Inflammatory macrophage treated with lipopolysaccharide for 1 hour (primary cell): ENCODE measurements at regions not wholly inside any gene's neighbourhood (a gene's known extent, or its start where the extent isn't known, plus 50 kb on each side); places are given as distances from the start of the nearest gene placed in this dataset.
"Not testable (repeated sequence)": the region's sequence is repeated elsewhere in the genome, so short reads cannot be mapped to it uniquely, and the experiment has no call there.

ENCODE experiments used
- DNase-seq, 2 donors: peaks; one replicate each; pipeline ENCODE4 v3.0.0-alpha.2; 2020 to 2022

DNA sequence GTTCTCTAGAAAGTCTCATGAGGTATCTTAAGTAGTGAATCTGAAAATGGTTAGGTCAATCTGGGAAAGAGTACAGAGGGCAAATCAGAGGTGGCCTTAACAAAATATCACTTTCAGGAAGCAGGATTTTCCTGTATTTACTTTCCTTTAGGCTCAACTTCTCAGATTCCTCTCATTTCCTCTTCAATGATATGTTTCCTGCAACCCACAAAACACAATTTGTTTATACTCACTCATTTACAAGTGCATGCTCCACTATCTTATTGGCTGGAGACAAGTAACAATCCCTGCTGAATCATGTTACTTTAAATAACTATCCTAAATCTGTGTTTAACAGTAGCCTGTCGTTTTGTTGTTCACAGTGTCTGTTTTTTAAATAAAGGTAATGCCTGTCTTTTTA lies 228.1 kb downstream of the DSC3 start:
- no peak for DNase-seq

DNA sequence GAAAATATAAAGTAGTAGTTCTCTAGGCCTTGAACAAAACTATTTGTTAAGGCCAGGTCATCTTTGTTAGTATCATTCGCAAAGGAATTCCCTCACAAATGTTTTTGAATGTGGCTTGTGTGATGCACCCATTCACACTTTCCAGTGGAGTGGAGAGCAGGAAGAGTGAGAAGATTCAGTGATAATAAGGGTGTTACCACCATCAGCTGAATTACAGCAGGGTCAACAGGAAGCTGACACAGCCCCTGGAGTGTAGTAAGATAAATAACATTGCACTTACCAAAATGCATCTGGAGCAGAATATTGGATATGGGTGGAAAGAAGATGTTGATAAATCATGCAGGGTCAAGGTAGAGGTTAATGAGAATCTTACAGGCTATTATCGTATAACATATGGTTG lies 231.0 kb downstream of the DSC3 start:
- no peak for DNase-seq

DNA sequence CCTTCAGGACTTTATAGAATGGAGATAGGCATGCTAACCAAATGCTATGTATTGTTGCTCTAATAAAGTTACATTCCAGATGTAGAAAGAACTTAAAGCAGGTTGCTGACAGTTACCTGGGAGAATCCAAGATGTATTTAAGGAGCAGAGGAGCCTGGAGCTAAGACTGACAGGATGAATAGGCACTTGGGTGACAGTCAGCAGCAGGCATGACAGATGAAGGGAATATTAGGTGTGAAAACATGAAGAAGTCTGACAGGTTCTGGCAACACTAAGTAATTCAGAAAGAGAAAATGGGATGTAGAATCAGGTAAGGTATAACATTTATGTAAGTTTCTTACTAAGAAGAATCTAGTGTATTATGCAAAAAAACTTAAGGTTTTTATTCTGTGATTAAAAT lies 232.0 kb downstream of the DSC3 start:
- no peak for DNase-seq

DNA sequence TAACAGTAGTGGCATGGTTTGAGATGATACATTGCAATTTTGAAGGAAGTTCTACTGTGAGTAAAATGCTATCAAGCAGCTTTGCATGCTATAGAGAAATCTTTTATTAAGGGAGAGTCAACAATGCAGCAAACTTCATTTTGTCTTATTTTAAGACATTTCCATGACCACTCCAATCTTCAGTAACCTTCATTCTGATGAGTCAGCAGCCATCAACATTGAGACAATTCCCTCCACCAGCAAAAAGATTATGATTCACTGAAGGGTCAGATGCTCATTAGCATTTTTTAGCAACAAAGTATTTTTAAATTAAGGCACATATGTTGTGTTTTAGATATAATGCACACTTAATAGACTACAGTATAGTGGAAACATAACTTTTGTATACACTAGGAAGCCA lies 235.7 kb downstream of the DSC3 start:
- DNase-seq: no peak

DNA sequence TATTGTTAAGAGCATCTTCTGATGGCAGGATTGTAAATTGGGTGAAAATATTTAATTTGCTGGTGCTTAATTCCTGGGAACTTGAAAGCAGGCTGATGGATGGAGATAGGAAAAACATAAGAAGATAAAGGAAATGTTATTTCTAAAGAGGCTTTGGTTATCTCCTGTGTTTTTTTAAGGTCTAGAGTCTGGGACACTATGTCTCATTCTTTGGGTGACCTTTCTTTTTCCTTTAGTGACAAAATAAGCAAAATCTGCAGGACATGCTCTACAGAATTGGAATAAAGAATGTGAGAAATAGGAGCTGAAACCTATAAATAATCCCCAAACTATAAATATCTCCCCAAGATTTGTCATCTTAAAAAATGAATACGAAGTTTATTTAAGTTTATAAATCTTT lies 241.7 kb downstream of the DSC3 start:
- DNase-seq: no peak

DNA sequence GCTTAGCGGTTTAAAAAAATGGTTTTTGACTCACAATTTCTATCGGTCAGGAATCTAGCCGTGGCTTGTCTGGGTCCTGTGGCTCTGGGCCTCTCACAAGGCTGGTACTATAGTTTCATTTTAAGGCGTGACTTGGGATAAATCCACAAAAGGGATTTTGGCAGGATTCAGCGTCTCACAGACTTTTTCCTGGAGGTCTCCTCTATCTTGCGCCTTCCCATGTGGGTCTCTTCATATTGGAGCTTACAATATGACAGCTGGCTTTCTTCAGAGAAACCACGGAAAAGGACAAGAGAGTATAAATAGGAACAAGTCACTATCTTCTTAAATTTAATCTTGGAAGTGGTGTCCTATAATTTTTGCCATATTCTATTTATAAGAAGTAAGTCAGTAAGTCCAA lies 250.5 kb downstream of the DSC3 start:
- no peak for DNase-seq

DNA sequence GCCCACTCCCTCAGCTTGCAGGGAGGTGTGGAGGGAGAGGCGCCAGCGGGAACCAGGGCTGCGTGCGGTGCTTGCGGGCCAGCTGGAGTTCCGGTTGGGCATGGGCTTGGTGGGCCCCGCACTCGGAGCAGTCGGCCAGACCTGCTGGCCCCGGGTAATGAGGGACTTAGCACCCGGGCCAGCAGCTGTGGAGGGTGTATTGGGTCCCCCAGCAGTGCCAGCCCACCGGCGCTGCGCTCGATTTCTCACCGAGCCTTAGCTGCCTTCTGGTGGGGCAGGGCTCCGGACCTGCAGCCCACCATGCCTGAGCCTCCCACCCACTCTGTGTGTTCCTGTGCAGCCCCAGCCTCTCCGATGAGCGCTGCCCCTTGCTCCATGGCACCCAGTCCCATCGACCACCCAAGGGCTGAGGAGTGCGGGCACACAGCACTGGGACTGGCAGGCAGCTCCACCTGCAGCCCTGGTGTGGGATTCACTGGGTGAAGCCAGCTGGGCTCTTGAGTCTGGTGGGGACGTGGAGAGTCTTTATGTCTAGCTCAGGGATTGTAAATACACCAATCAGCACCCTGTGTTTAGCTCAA lies 254.0 kb downstream of the DSC3 start:
- DNase-seq: not testable (repeated sequence)

DNA sequence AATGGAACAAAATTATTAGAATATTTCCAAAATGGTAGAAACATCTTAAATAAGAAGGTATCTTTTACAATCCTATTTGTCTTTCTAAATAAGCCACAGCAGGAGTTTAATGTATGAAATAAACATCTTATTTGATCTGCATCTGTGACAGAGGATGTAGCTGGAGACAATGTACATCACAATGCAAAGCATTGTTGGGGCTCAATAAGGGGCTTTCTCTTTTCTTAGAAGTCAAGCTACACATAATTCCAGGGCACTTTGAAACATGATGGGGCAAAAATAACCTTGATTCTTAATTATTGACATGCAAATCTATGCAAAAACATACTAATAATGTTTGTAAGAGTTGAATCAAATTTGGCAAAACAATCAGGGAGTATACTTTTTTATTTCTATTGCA lies 255.1 kb downstream of the DSC3 start:
- no peak for DNase-seq

DNA sequence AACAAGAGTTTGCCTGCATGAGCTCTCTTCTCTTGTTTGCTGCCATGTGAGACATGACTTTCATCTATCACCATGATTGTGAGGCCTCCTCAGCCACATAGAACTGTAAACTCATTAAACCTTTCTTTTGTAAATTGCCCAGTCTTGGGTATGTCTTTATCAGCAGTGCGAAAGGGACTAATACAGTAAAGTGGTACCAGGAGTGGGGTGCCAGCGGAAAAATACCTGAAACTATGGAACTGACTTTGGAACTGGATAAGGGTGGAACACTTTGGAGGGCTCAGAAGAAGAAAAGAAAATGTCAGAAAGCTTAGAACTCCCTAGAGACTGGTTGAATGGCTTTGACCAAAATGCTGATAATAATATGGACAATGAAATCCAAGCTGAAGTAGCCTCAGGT lies 260.9 kb downstream of the DSC3 start:
- DNase-seq: no peak

DNA sequence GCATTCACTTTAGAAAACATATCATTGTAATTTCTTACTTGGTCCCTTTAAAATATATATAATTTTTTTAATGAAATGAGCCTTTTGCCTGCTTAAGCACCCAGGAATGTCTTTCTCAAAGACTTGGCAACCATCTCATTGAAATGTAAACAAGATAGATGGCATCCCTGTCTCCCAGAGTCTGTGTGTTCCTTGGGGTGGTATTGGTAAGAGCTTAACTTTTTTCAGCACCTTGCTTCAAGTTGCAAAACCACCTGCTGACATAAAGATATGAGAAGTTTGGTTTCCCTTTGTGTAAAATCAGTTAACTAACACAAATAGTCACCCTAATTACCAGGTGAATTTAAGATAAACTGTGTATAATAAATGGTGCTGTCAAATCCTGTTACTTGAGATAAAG lies 266.9 kb downstream of the DSC3 start:
- no peak for DNase-seq

DNA sequence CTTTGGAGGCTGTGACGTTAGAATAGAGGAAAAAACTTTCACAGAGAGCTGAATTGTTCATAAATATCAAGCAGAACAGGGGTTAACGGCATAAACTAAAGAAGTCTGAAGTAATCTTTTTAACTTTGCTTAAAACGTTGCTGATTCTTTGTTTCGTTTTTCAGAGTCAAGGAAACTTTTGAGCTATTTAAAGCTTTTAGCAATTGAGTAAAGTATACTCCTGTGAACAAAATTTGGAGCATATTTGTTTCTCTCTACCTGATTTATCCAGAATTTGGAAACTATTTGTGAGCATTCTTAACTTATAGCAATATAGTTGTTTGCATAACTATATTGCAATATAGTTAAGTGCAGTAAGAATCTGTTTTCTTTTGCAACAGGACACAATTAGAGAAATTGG lies 270.4 kb downstream of the DSC3 start:
- DNase-seq: not testable (repeated sequence)

DNA sequence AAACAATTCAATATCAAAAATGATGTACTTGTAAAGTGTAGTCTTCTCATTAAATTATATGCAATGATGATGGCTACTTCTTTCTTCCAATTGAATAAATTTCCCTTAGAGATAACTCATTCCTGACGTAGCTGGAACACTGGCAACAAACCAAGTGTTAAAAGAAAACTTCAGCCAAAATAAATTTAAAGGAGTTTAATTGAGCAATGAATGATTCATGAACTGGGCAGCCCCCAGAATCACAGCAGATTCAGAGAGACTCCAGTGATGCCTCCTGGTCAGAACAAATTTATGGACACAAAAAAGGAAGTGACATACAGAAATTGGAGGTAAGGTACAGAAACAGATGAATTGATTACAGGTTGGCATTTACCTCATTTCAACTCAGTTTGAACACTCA lies 276.5 kb downstream of the DSC3 start:
- no peak for DNase-seq

DNA sequence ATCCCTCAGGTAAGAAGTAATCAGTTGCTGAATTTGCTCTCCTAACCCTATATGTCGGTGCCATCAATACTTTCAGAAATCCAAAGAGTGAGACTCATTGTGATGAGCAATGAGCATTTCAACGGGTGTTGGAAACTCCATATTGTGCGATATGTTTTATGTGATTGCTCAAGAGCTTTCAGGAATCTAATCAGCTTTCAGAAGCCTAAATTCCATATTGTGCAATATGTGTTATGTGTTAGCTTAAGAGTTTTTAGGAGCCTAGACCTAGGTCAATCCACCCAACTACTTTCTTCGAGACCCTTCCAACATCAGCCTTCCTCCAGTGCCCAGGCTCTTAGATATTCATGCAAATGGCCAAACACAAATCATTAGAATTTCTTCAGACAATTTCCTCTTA lies 277.3 kb downstream of the DSC3 start:
- no peak for DNase-seq

DNA sequence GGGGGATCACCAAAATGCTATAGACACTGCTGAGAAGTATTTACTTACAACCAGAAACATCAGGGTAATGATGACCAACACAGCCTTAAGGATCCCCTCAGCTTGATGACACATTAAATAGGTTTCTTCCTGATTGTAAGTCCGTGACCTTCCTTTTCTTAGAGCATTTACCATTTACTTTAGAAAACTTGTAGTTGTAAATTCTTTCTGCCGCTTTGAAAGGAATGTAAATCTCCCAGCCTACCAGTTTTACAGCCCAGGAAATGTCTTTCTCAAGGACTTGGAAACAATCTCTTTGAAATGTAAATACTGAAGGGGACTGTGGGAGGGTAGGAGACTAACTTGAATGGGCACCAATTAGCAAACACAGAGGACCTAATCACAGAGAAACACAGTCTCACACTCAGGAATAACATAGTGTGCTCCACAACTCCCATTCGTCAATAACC lies 278.6 kb downstream of the DSC3 start:
- DNase-seq: no peak

DNA sequence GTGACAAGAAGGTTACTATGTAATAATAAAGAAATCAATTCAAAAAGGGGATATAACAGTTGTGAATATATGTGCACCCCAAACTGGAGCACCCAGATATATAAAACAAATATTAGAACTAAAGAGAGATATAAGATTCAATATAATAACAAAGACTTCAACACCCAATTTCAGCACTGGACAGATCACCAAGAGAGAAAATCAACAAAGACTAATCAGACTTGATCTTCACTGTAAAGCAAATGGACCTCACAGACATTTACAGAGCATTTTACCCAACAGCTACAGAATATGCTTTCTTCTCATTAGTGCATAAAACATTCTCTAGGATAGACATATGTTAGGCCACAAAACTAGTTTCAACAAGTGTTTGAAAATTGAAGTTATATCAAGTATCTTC lies 287.7 kb downstream of the DSC3 start:
- DNase-seq: no peak

DNA sequence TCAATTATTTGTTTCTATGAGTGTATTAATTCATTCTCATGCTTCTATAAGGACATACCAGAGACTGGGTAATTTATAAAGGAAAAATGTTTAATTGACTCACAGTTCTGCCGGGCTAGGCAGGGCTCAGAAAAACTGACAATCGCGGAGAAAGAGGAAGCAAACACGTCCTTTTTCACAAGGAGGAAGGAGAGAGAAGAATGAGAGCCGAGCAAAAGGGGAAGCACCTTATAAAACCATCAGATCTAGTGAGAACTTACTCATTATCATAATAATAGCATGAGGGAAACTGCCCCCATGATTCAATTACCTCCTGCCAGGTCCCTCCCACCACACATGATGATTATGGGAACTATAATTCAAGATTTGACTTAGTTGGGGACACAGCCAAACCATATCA lies 294.0 kb downstream of the DSC3 start:
- DNase-seq: peak in 1 of 2 donors; percentile 0

DNA sequence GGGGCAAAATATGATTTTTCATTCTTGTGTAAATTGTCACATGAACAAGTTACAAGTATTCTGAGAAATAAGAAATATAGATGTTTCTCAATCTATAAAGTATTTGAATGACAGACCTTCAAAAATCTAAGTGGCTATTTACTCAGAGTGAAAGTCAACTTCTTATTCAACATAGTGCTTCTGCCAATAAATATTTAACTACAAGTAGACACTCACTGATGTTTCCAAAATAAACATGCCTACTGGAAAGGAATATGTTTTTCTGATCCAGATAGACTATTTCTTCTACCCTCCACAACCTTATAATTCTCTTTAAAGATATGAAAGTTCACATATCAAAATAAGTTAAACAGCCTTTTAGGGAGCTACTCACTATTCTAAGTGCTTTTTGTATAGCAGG lies 296.3 kb downstream of the DSC3 start:
- no peak for DNase-seq

DNA sequence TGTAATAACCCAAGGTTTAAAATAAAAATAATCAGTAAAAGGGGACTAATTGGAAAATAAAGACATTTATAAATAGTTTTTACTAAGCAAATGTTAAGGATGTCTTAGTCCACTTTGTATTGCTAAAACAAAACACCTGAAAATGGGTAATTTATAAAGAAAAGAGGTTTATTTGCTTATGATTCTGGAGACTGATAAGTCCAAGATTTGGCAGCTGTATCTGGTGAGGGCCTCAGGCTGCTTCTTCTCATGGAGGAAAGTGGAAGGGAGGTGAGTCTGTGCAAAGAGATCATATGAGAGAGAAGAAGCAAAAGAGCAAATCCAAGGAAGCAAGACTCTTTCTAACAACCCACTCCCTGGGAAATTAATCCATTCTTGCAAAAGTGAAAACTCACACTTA lies 299.5 kb downstream of the DSC3 start:
- DNase-seq: no peak

DNA sequence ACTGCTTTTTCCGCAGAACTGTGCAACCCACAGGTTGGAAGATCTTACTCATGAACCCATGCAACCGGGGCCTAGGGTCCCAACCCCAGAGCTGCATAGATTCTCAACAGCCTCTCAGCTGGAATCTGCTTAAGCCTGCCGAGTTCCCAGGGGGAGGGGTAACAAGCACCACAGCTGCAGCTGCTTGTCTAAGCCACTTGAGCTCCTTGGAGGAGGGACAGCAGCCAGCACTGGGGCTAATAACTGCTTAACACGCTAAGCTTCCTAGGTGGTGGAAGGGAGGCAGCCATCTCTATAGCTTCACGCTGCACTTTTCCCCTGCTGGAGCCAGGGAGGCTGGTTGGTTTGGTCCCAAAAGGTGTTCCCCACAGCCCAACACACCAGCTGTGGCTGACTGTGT lies 311.6 kb downstream of the DSC3 start:
- no peak for DNase-seq

DNA sequence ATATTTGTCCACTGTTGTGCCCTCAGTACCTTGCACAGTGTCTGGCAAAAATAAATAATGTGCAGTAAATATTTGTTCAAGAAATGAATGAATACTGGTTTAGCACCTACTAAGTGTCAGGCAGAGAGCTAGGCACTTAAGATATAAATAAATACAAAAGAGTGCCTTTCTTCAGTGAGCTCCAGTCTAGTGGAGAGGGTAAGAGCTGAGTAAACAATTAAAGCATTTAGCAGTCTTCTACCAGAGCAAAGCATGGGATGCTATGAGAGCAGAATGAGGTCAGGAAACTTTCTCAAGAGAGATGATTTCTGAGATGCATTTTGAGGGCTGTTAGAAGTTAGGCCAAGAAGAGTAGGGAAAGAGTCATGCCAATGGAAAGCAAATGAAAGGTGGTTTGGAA lies 314.7 kb downstream of the DSC3 start:
- DNase-seq: no peak

DNA sequence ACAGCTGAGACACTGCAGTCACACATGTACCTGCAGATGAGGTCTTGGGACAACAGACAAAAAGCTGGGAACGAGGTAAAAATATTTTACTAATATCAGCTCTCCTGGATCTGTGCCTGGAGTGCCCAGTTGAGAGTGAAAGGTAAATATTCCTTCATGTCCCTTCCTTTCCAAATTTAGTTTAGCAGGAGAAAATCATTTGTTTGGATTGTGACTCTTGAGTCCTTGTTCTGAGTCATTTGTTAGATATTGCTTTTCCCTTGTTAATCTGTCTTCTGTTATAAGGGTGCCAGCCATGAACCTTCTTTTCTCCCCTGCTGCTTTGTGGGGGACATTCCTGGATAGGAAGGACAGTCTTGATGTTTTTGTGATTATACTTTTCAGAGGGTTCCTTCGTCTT lies 329.2 kb downstream of the DSC3 start:
- no peak for DNase-seq

DNA sequence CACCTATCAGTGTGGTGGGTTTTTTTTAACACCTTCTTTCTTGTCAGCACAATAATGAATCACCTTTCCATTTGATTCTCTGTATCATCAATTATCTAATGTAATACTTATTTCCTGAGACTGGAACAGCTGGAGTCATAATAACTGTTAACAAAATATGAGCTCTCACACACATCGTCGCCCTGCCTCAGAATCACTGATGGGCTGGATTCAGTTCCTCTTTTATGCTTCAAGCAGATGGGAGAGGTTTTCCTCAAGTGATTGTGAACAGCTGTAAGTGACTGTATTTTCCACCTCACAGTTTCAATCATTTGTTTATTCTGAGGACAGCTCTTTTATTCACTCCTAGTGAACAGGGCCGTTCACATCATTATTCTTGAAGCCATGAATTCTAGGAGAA lies 330.2 kb downstream of the DSC3 start:
- no peak for DNase-seq

DNA sequence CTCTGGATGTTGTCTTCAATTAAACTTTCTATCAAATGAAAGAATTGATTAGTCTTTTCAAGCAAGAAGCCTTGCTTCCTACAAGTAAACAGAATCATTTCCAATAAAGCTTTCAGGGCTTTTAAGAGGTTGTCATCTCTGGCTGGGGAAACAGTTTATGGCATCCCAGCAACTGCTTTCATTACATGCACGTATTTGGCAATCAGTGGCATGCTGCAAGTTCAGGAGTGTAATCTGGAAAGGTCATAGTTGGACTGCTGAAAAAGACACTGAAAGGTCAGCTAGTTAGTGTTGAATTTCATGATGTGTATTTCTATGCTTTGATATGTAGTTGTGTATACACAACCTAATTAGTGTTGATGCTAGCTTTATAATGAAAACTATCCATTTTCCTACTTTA lies 332.9 kb downstream of the DSC3 start:
- no peak for DNase-seq

DNA sequence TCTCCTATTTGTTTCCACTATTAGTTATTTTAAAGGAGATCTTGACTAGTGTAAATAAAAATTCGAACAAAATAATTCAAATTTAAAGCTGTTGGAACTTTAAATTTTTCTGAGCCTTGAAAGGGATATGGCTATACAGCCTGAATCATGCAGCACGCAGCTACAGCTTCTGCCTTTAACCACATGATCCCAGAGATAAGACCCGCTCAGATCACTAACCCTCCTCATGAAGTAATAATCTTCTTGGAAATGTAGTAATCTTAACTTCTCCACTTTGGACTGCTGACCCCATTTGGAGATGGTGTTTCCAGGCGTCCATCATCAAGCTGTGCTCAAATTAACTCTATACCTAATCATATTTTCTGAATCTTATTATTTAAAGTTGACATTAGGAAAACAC lies 336.6 kb downstream of the DSC3 start:
- no peak for DNase-seq

DNA sequence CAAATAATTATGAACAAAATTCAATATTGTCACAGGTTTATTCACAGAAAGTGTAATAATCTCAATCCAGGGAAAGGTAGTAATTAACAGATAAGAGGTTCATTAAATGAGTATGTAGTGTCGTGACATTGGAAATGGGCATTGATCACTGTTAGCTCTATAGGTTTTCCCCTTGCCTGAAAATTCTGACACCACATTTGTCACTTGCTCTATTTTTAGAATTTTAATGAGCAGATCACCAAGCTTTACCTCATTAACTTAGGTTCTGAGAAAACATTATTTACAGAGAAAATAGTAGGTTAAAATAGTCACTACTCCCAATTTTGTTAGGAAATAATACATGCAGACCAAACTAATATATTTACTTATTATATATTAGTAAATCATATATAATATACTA lies 344.0 kb downstream of the DSC3 start:
- DNase-seq: no peak

DNA sequence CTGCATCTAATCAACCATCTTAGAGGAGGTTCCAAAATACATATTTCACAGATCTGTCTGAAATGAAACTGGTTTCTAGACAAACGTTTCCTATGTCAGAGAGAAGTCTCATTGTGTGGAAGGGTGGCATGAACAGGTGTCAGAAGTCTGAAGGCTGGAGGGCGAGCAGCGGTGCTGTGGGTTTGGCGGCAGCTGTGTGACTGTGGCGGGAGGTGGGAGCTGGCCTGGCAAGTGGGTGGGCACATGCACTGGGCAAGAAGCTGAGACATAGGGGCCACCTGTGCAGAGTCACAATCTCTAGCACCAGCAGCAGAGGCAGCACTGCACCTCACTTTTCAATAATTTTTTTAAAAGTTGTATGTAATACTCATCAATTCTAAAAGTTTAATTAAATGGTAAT lies 346.3 kb downstream of the DSC3 start:
- DNase-seq: no peak
